ENCODE measurements at regions not wholly inside any gene's neighbourhood (a gene's known extent, or its start where the extent isn't known, plus 50 kb on each side); places are given as distances from the start of the nearest gene placed in this dataset.

- intact Hi-C loops (cut with DNase I) = no loop called here
- Histone ChIP-seq H3K4me3 (no peak overlapping the region), H3K4me1 (replicated peaks in 1 of 2) (peaks cover 15 to 54% of the 10 kb centered on the region in 2 donors), H3K9me3 (replicated peaks in 1 of 3) (no peaks in the 10 kb centered on the region), H3K27ac (peak overlapping the region in 1 of 5 donors; percentile 13), H3K36me3 (replicated peaks in 1 of 2) (no peaks in the 10 kb centered on the region), H3K27me3 (no peaks in the 10 kb centered on the region)
- peak in 1 of 7 donors; percentile 23 for DNase-seq
- TF ChIP-seq POLR2A (IDR thresholded peaks at IDR 0.05) = no peak
- TF ChIP-seq, protein P1, sequence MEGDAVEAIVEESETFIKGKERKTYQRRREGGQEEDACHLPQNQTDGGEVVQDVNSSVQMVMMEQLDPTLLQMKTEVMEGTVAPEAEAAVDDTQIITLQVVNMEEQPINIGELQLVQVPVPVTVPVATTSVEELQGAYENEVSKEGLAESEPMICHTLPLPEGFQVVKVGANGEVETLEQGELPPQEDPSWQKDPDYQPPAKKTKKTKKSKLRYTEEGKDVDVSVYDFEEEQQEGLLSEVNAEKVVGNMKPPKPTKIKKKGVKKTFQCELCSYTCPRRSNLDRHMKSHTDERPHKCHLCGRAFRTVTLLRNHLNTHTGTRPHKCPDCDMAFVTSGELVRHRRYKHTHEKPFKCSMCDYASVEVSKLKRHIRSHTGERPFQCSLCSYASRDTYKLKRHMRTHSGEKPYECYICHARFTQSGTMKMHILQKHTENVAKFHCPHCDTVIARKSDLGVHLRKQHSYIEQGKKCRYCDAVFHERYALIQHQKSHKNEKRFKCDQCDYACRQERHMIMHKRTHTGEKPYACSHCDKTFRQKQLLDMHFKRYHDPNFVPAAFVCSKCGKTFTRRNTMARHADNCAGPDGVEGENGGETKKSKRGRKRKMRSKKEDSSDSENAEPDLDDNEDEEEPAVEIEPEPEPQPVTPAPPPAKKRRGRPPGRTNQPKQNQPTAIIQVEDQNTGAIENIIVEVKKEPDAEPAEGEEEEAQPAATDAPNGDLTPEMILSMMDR (IDR thresholded peaks at IDR 0.05) = no peak
- 71 to 85% (median 78%) methylated on average over 7 to 9 of the region's 9 CpGs; no CpG with 5 or more reads in 1 of the 4 donors for WGBS, 4 donors
These were observed 204.7 kb upstream of the CIBAR2 start for GRCh38 chr16:85316944-85317343.

DNA sequence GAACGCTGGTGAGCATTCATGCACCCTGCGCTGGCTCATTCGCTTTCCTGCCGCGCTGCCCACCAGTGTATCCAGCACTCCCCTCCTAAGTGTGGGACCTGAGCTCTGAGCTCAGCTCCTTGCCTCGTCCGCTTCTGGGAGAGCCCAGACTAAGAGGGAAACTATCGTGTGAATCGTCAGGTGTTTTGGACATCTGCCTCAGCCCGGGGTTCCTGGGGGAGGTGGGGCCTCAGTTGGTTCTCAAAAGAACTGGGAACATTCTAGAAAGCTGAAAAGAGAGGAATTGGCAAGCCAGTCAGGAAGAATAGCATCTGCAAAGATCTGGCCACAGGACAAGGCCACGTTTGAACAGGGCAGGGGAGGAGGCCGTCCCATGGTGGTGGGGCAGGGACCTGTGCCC, 205.4 kb upstream of the CIBAR2 start:
- intact Hi-C loops (cut with DNase I) = no loop called here
- TF ChIP-seq, protein P1 (IDR thresholded peaks at IDR 0.05) = no peak
- no peak for TF ChIP-seq POLR2A (IDR thresholded peaks at IDR 0.05)
- no peak overlapping the region for H3K27ac ChIP-seq

GRCh38 chr16:85319208-85319983, 207.1 kb upstream of the CIBAR2 start:
- H3K4me1 ChIP-seq (replicated peaks in 1 of 2) = peaks cover 26 to 47% of the 10 kb centered on the region in 2 donors
- no peaks in the 10 kb centered on the region for H3K36me3 ChIP-seq (replicated peaks in 1 of 2)
- H3K4me3 ChIP-seq = no peak overlapping the region
- peak overlapping the region in 2 of 5 donors; percentile 40 to 92 for H3K27ac ChIP-seq
- no peak for DNase-seq
- no peaks in the 10 kb centered on the region for H3K9me3 ChIP-seq (replicated peaks in 1 of 3)
- TF ChIP-seq, protein P1 (IDR thresholded peaks at IDR 0.05) = no peak
- TF ChIP-seq POLR2A (IDR thresholded peaks at IDR 0.05) = no peak
- intact Hi-C loops (cut with DNase I) = no loop called here
- H3K27me3 ChIP-seq = no peaks in the 10 kb centered on the region
- 94 to 98% (median 97%) methylated on average over 17 to 24 of the region's 24 CpGs for WGBS, 4 donors

More for the DNA sequence above, 205.4 kb upstream of the CIBAR2 start:
- H3K9me3 ChIP-seq (replicated peaks in 1 of 3) = no peaks in the 10 kb centered on the region
- H3K36me3 ChIP-seq (replicated peaks in 1 of 2) = no peaks in the 10 kb centered on the region
- no peak overlapping the region for H3K4me3 ChIP-seq
- H3K4me1 ChIP-seq (replicated peaks in 1 of 2) = peaks cover 20 to 54% of the 10 kb centered on the region in 2 donors
- 53 to 79% (median 72%) methylated on average over 5 to 12 of the region's 12 CpGs for WGBS, 4 donors
- no peaks in the 10 kb centered on the region for H3K27me3 ChIP-seq
- DNase-seq = no peak

- Histone ChIP-seq H3K36me3 (replicated peaks in 1 of 2) (no peaks in the 10 kb centered on the region), H3K27ac (peak overlapping the region in 2 of 5 donors; percentile 40 to 92), H3K27me3 (no peaks in the 10 kb centered on the region), H3K4me1 (replicated peaks in 1 of 2) (peaks cover 26 to 47% of the 10 kb centered on the region in 2 donors), H3K9me3 (replicated peaks in 1 of 3) (no peaks in the 10 kb centered on the region), H3K4me3 (no peak overlapping the region)
- TF ChIP-seq POLR2A (IDR thresholded peaks at IDR 0.05) = no peak
- TF ChIP-seq, protein P1 (IDR thresholded peaks at IDR 0.05) = no peak
- intact Hi-C loops (cut with DNase I) = no loop called here
- DNase-seq = no peak
- WGBS, 4 donors = 83 to 91% (median 88%) methylated on average over 19 of the region's 19 CpGs
These were observed 207.7 kb upstream of the CIBAR2 start for GRCh38 chr16:85319984-85320440.
